Karpas-422 (cell line): ENCODE measurements at regions not wholly inside any gene's neighbourhood (a gene's known extent, or its start where the extent isn't known, plus 50 kb on each side); places are given as distances from the start of the nearest gene placed in this dataset.

Experiments used
- DNase-seq: peaks from one replicate; pipeline ENCODE4 v3.0.0-alpha.2; 2015
- H2AFZ ChIP-seq: fragments of 200-600 bp; sonication (generic); 2 replicates; pipeline ENCODE4 v1.6.1; 2014; ENCODE audit warnings: antibody characterized with exemption, low read length, mixed read lengths
- H3K27ac ChIP-seq: fragments of 200-600 bp; sonication (generic); 2 replicates; pipeline ENCODE4 v1.5.1; 2014; ENCODE audit warnings: mild to moderate bottlenecking, low read length, moderate library complexity
- H3K27me3 ChIP-seq: fragments of 200-600 bp; sonication (generic); 2 replicates; pipeline ENCODE4 v1.6.1; 2014; ENCODE audit warnings: low read length, mixed read lengths
- H3K36me3 ChIP-seq: fragments of 200-600 bp; sonication (generic); 2 replicates; pipeline ENCODE4 v1.6.1; 2014; ENCODE audit warnings: low read length, mixed read lengths; ENCODE audit not compliant: insufficient read depth
- H3K4me1 ChIP-seq: fragments of 200-600 bp; sonication (generic); 2 replicates; pipeline ENCODE4 v1.6.1; 2014; ENCODE audit warnings: mild to moderate bottlenecking, low read length, mixed read lengths
- H3K4me2 ChIP-seq: fragments of 200-600 bp; sonication (generic); 2 replicates; pipeline ENCODE4 v1.6.1; 2014; ENCODE audit warnings: low read length, low read depth, mild to moderate bottlenecking; ENCODE audit not compliant: poor library complexity, severe bottlenecking
- H3K4me3 ChIP-seq: fragments of 200-600 bp; sonication (generic); 2 replicates; pipeline ENCODE4 v1.5.1; 2014; ENCODE audit warnings: mild to moderate bottlenecking, antibody characterized with exemption, low read length, mixed read lengths
- H3K79me2 ChIP-seq: fragments of 200-600 bp; sonication (generic); 2 replicates; pipeline ENCODE4 v1.6.1; 2014; ENCODE audit warnings: mild to moderate bottlenecking, low read length, mixed read lengths
- H3K9ac ChIP-seq: fragments of 200-600 bp; sonication (generic); 2 replicates; pipeline ENCODE4 v1.6.0; 2014; ENCODE audit warnings: low read length
- H3K9me2 ChIP-seq: fragments of 200-600 bp; sonication (generic), shearing (Covaris generic); replicated peaks from 2 replicates; pipeline ENCODE4 v1.6.0; 2014; ENCODE audit warnings: mild to moderate bottlenecking, low read length, moderate library complexity; ENCODE audit not compliant: insufficient read depth
- H3K9me3 ChIP-seq: fragments of 300-700, 200-600 bp; sonication (generic); 2 replicates; pipeline ENCODE4 v1.6.1; 2014; ENCODE audit warnings: low read length, mixed read lengths
- H4K20me1 ChIP-seq: fragments of 200-600 bp; sonication (generic); 2 replicates; pipeline ENCODE4 v1.6.1; 2014; ENCODE audit warnings: mild to moderate bottlenecking, antibody characterized with exemption, low read length, low read depth; ENCODE audit not compliant: insufficient read depth

DNA sequence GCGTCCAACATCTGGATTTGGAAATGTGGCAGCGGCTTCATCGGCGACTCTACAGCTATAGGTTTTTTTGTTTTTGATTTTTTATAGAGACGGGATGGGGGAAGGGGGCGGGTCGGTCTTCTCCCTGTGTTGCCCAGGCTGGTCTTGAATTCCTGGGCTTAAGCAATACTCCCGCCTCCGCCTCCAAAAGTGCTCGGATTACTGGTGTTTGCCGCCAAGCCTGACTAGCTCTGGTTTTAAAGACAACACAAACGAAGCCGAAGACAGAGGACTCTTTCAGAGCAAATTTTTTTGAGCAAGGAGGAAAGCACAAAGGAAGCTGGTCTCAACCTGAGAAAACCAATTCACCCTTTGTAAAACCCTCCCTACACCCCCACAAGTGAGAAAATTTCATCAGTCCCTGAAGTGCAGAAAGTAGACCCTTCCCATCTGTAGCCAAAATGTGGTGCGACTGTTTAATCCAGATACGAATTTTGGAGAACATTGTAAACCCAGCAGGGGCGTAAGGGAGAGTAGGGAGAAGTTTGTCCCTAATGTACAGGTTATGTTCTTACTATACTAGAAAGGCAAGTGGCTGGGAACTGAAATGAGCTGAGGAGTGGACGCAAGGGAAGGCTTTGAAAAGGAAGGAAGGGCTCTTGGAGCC, 185.9 kb downstream of the TRIM27 start:
- H4K20me1 ChIP-seq, result no peaks in the 10 kb centered on the region
- no peak overlapping the region for H3K9ac ChIP-seq
- DNase-seq, result no peak
- no peaks in the 10 kb centered on the region for H3K79me2 ChIP-seq
- no peak overlapping the region for H3K4me2 ChIP-seq
- H3K9me3 ChIP-seq, result no peaks in the 10 kb centered on the region
- H3K4me1 ChIP-seq, result no peaks in the 10 kb centered on the region
- H3K27ac ChIP-seq, result no peak overlapping the region
- no peaks in the 10 kb centered on the region for H3K36me3 ChIP-seq
- no peaks in the 10 kb centered on the region for H3K9me2 ChIP-seq
- no peak overlapping the region for H2AFZ ChIP-seq
- H3K27me3 ChIP-seq, result no peaks in the 10 kb centered on the region
- H3K4me3 ChIP-seq, result no peak overlapping the region

DNA sequence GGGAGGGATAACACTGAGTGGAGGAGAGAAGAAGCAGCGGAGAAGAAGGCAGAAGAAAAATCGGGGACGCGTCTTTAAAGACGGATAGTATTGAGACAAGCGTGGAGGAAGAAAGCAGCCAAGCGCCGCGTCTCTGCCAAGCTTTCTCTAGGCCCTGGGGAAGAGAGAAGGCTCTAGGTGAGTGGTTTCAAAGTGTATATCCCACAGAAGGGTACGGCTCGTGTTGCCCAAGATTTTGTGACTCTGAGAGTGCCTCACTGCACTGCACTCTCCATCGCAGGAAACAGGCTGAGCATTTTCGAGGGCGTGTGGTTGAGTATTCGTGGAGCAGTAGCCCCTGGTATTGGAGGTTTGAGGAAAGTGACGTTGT, 185.4 kb downstream of the TRIM27 start:
- H3K4me2 ChIP-seq, result no peak overlapping the region

DNA sequence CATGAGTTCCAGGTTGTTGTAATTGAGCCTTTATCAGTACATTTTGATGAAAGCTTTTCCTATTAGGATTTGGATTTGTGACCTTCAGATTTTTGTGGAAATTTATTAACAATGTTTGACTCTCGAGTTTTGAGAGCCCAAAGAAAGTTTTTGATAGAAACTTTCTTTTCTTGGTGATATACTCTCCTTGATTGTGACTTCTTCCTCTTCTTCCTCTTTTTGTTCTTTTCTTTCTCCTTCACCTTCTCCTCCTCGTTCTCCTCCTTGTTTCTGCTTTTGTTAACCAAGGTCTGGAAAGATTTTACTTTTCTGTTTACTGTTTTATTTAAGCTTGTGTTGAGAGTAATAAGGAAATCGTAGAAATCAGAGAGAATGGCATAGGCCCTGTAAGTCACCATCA, 182.4 kb downstream of the TRIM27 start:
- Histone ChIP-seq H3K4me1 (no peaks in the 10 kb centered on the region), H3K4me3 (no peak overlapping the region)

More for the DNA sequence above, 185.4 kb downstream of the TRIM27 start:
- Histone ChIP-seq H3K9me2 (no peaks in the 10 kb centered on the region), H3K9ac (no peak overlapping the region), H3K79me2 (no peaks in the 10 kb centered on the region), H3K36me3 (no peaks in the 10 kb centered on the region), H3K4me1 (no peaks in the 10 kb centered on the region), H3K27me3 (no peaks in the 10 kb centered on the region), H3K27ac (no peak overlapping the region), H4K20me1 (no peaks in the 10 kb centered on the region), H2AFZ (no peak overlapping the region), H3K9me3 (no peaks in the 10 kb centered on the region), H3K4me3 (no peak overlapping the region)
- DNase-seq, result no peak

DNA sequence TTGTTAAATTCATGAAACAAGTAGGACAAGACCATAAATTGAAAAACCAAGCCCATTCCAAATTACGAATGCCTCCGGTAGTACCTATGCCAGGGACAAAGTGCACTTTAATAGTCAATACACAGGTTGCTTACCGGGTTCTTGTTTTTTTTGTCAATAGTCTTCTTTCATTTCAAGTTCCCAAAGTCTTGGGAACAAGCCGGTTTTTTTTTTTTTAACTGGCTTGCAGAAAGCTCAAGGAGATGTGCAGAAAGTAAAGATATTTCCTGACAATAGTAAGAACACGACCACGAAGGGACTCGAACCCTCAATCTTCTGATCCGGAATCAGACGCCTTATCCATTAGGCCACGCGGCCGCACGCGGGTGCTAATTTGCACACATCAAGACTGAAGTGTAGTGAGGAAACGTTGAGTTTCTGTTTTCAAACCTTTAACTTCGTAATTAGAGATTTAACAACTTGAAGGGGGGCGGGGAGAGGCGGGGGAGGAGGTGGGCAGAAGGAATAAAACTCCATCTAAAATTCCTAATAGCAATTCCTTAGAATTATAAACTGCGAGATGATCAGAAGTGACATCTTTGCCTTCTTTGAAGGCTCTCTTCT, 181.0 kb downstream of the TRIM27 start:
- Histone ChIP-seq H3K27ac (no peak overlapping the region), H4K20me1 (no peaks in the 10 kb centered on the region), H2AFZ (no peak overlapping the region), H3K9ac (no peak overlapping the region), H3K79me2 (no peaks in the 10 kb centered on the region), H3K9me3 (no peaks in the 10 kb centered on the region), H3K4me3 (no peak overlapping the region), H3K9me2 (no peaks in the 10 kb centered on the region), H3K4me1 (no peaks in the 10 kb centered on the region), H3K36me3 (no peaks in the 10 kb centered on the region), H3K4me2 (no peak overlapping the region), H3K27me3 (no peaks in the 10 kb centered on the region)
- peak; percentile 86 for DNase-seq

More for the DNA sequence above, 182.4 kb downstream of the TRIM27 start:
- Histone ChIP-seq H4K20me1 (no peaks in the 10 kb centered on the region), H3K27ac (no peak overlapping the region), H3K4me2 (no peak overlapping the region), H3K9me2 (no peaks in the 10 kb centered on the region), H3K9me3 (no peaks in the 10 kb centered on the region), H3K9ac (no peak overlapping the region), H3K36me3 (no peaks in the 10 kb centered on the region), H2AFZ (no peak overlapping the region), H3K79me2 (no peaks in the 10 kb centered on the region), H3K27me3 (no peaks in the 10 kb centered on the region)
- DNase-seq, result no peak

DNA sequence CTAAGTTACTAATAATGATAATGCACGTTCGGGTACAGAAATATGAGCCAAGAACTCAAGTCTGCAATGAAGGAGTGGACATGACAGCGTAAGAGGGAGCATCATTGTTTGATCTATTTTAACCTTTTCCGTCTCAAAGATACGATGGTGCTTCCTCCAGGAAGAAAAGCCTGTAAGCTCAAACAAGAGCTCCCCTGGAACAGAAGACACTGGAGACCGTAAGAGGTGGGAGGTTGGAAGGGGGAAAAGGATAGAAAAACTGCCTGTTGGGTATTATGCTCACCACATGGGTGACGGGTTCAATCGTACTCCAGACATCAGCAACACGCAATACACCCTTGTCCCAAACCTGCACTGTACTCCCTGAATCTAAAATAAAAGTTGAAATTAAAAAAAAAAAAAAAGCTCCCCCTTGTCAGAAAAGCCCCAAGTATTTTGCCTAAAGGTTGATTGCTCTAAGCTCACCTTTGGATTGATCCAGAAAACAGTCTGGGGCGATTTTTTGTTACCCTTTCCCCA, 180.5 kb downstream of the TRIM27 start:
- DNase-seq, result no peak
- no peak overlapping the region for H2AFZ ChIP-seq
- no peaks in the 10 kb centered on the region for H3K9me3 ChIP-seq
- no peaks in the 10 kb centered on the region for H3K4me1 ChIP-seq
- no peaks in the 10 kb centered on the region for H4K20me1 ChIP-seq
- H3K4me3 ChIP-seq, result no peak overlapping the region
- H3K27me3 ChIP-seq, result no peaks in the 10 kb centered on the region
- H3K36me3 ChIP-seq, result no peaks in the 10 kb centered on the region
- H3K4me2 ChIP-seq, result no peak overlapping the region
- no peaks in the 10 kb centered on the region for H3K9me2 ChIP-seq
- no peaks in the 10 kb centered on the region for H3K79me2 ChIP-seq
- H3K27ac ChIP-seq, result no peak overlapping the region
- no peak overlapping the region for H3K9ac ChIP-seq

DNA sequence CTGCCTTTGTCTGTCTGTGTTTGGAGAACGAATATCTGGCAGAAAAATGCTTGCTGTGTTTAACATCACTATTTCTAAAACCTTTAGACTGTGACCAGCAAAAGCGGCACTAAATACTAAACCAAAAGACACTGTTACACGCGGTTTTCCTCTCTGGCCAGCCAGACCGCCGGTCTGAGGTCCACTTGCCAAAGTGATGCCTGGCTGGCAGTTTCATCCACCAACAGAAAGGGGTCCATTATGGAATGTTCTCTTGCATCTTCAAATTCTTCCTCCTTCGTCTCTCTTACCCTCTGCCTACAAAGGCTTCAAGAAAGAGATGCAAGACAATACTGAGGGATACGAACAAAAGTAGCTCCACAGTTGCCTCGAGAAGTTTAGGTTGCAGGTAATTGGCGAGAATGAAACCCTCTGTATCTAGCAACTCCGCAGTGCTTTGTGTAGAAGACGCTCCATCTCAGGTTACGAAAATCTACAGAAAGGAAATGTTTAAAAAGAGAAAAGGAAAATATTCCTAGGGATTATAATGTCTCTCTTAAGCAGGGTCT, 176.6 kb downstream of the TRIM27 start:
- Histone ChIP-seq H3K79me2 (no peaks in the 10 kb centered on the region), H3K4me2 (no peak overlapping the region), H2AFZ (no peak overlapping the region), H3K4me3 (no peak overlapping the region), H3K9ac (no peak overlapping the region), H3K27ac (no peak overlapping the region), H3K36me3 (no peaks in the 10 kb centered on the region), H3K9me3 (no peaks in the 10 kb centered on the region), H4K20me1 (no peaks in the 10 kb centered on the region), H3K4me1 (no peaks in the 10 kb centered on the region), H3K9me2 (no peaks in the 10 kb centered on the region), H3K27me3 (no peaks in the 10 kb centered on the region)
- no peak for DNase-seq

DNA sequence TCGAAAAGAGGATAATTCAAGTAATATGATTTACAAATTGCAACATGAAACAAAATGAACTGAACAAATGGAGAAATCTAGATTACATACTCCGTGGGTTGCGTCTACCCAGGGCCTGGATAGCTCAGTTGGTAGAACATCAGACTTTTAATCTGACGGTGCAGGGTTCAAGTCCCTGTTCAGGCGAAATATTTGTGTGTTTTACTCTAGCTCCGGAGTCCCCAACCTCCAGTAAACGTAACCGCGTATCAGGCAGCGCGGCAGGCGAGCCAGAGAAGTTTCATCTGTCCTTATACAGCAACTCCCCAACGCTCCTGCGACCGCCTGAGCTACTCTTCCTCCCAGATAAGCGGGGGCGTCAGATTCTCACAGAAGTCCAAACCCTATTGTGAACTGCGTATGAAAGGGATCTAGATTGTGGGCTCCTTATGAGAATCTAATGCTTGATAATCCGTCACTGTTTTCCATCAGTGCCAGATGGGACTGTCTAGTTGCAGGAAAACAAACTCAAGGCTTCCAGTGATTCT, 176.1 kb downstream of the TRIM27 start:
- H3K79me2 ChIP-seq, result no peaks in the 10 kb centered on the region
- DNase-seq, result peak; percentile 55
- no peaks in the 10 kb centered on the region for H3K36me3 ChIP-seq
- H3K4me2 ChIP-seq, result no peak overlapping the region
- H4K20me1 ChIP-seq, result no peaks in the 10 kb centered on the region
- no peak overlapping the region for H3K27ac ChIP-seq
- H3K27me3 ChIP-seq, result no peaks in the 10 kb centered on the region
- no peak overlapping the region for H3K4me3 ChIP-seq
- H3K9me3 ChIP-seq, result no peaks in the 10 kb centered on the region
- H3K9me2 ChIP-seq, result no peaks in the 10 kb centered on the region
- no peak overlapping the region for H2AFZ ChIP-seq
- no peaks in the 10 kb centered on the region for H3K4me1 ChIP-seq
- no peak overlapping the region for H3K9ac ChIP-seq

DNA sequence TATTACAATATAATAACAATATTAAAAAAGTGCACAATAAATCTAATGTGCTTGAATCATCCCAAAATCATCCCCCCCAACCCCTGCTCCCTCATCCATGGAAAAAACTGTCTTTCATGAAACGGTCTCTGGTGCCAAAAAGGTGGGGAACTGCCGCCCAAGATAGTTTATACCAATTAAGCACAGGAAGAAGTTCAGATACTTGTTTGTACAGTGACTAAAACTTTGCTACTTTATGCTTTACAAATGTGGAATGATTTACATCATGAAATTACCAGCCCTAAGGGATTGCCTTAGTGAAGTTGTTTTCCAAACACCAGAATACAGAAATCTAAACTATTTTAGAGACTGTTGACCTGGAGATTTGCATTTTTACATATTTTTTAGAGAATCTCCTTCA, 175.6 kb downstream of the TRIM27 start:
- Histone ChIP-seq H3K4me2 (no peak overlapping the region), H2AFZ (no peak overlapping the region), H3K9ac (no peak overlapping the region)

More for the DNA sequence above, 175.6 kb downstream of the TRIM27 start:
- H3K27me3 ChIP-seq, result no peaks in the 10 kb centered on the region
- no peaks in the 10 kb centered on the region for H3K79me2 ChIP-seq
- DNase-seq, result no peak
- no peaks in the 10 kb centered on the region for H3K4me1 ChIP-seq
- no peaks in the 10 kb centered on the region for H3K9me2 ChIP-seq
- H3K4me3 ChIP-seq, result no peak overlapping the region
- no peaks in the 10 kb centered on the region for H3K36me3 ChIP-seq
- H3K27ac ChIP-seq, result no peak overlapping the region
- H3K9me3 ChIP-seq, result no peaks in the 10 kb centered on the region
- H4K20me1 ChIP-seq, result no peaks in the 10 kb centered on the region
